ENCODE measurements at regions not wholly inside any gene's neighbourhood (a gene's known extent, or its start where the extent isn't known, plus 50 kb on each side); places are given as distances from the start of the nearest gene placed in this dataset.
A peak's percentile ranks its signal among the peaks of the same experiment; 100 is the strongest.

GRCh38 chr21:27418346-27418745 is 451.5 kb upstream of the ADAMTS5 start:
- no peak overlapping the region for H3K9ac ChIP-seq (ENCODE audit: insufficient read depth in 1 of 2, low read depth in 2 of 2, low read length in 2 of 2)
- ChIA-PET POLR2A (no interaction called here), CTCF (ENCODE audit: low intra/inter-chr PET ratio) (no interaction called here)
- WGBS (ENCODE audit: insufficient coverage, low coverage, missing lambda C conversion rate), result 0% methylated on average over 1 of the region's 1 CpG
- H3K27ac ChIP-seq (ENCODE audit: extremely low read depth, low read depth, low read length), result no peak overlapping the region
- no peaks in the 10 kb centered on the region for H3K27me3 ChIP-seq (ENCODE audit: control insufficient read depth in 2 of 2, insufficient read depth in 2 of 2, low read length in 2 of 2)
- intact Hi-C loops (cut with micrococcal nuclease), result no loop called here
- no peak overlapping the region for H3K4me2 ChIP-seq (ENCODE audit: insufficient read depth, low read length)
- H3K36me3 ChIP-seq (ENCODE audit: control insufficient read depth, insufficient read depth, low read length), result no peaks in the 10 kb centered on the region
- no peak for ATAC-seq
- H3K4me1 ChIP-seq (replicated peaks in 1 of 2; ENCODE audit: control insufficient read depth in 2 of 2, insufficient read depth in 2 of 2, low read length in 2 of 2), result no peaks in the 10 kb centered on the region
- H3K4me3 ChIP-seq, result no peak overlapping the region
- no peak for FAIRE-seq
- TF ChIP-seq KAT7 (CRISPR knock-in tag; IDR thresholded peaks at IDR 0.05; ENCODE audit: borderline replicate concordance), result no peak
- TF ChIP-seq CSDE1 (IDR thresholded peaks at IDR 0.05), result no peak
- no peak for TF ChIP-seq NBN (IDR thresholded peaks at IDR 0.05; ENCODE audit: low read depth)
- no peak for TF ChIP-seq RBM17 (IDR thresholded peaks at IDR 0.05; ENCODE audit: borderline replicate concordance, low read depth, low read length)
- no peaks in the 10 kb centered on the region for H4K20me1 ChIP-seq (replicated peaks; ENCODE audit: control insufficient read depth, insufficient read depth, low read length)
- no peaks in the 10 kb centered on the region for H3K9me3 ChIP-seq (replicated peaks; ENCODE audit: control insufficient read depth, insufficient read depth, low read depth, low read length)
- H3K79me2 ChIP-seq (ENCODE audit: control insufficient read depth, insufficient read depth, low read length), result no peaks in the 10 kb centered on the region
- no peak overlapping the region for H2AFZ ChIP-seq (ENCODE audit: low read depth, low read length)
- no peaks in the 10 kb centered on the region for H3K9me1 ChIP-seq (ENCODE audit: control insufficient read depth, insufficient read depth, low read length)
- BruUV-seq (replicated peaks), result no TSS peak
- in situ Hi-C loops (cut with MboI), result no loop called here
- no peak for DNase-seq (ENCODE audit: extremely low read depth in 1 of 4, low spot score in 3 of 4)

DNA sequence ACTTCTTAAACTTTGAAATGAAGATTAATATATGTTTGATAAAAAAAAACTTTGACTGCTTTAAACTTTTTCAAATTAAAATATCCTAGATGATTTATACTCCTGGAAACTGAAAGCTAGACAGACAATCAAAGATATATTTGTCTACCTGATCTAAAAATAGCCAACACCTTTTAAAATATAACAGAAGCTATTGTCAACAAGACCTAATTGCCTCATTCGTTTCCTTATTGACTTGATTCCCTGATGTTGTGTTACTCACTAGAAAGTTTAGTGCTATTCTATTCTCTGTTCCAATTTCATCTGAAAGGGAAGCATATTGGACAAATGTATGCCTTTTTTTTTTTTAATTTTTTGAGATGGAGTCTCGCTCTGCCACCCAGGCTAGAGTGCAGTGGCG is 445.6 kb upstream of the ADAMTS5 start:
- no peaks in the 10 kb centered on the region for H3K79me2 ChIP-seq (ENCODE audit: control insufficient read depth, insufficient read depth, low read length)
- no peaks in the 10 kb centered on the region for H3K9me3 ChIP-seq (replicated peaks; ENCODE audit: control insufficient read depth, insufficient read depth, low read depth, low read length)
- WGBS (ENCODE audit: insufficient coverage, low coverage, missing lambda C conversion rate), result 0% methylated on average over 3 of the region's 3 CpGs
- H3K4me2 ChIP-seq (ENCODE audit: insufficient read depth, low read length), result no peak overlapping the region
- intact Hi-C loops (cut with micrococcal nuclease) (no loop called here), in situ Hi-C loops (cut with MboI) (no loop called here)
- no peaks in the 10 kb centered on the region for H3K36me3 ChIP-seq (ENCODE audit: control insufficient read depth, insufficient read depth, low read length)
- no peak for ATAC-seq
- no peak overlapping the region for H3K9ac ChIP-seq (ENCODE audit: insufficient read depth in 1 of 2, low read depth in 2 of 2, low read length in 2 of 2)
- no TSS peak for BruUV-seq (replicated peaks)
- POLR2A ChIA-PET, result no interaction called here
- H4K20me1 ChIP-seq (replicated peaks; ENCODE audit: control insufficient read depth, insufficient read depth, low read length), result no peaks in the 10 kb centered on the region
- H2AFZ ChIP-seq (ENCODE audit: low read depth, low read length), result no peak overlapping the region
- DNase-seq (ENCODE audit: extremely low read depth in 1 of 4, low spot score in 3 of 4), result no peak
- CTCF ChIA-PET (ENCODE audit: low intra/inter-chr PET ratio), result no interaction called here
- H3K4me3 ChIP-seq, result no peak overlapping the region
- H3K27ac ChIP-seq (ENCODE audit: extremely low read depth, low read depth, low read length), result no peak overlapping the region
- H3K4me1 ChIP-seq (replicated peaks in 1 of 2; ENCODE audit: control insufficient read depth in 2 of 2, insufficient read depth in 2 of 2, low read length in 2 of 2), result no peaks in the 10 kb centered on the region
- no peaks in the 10 kb centered on the region for H3K9me1 ChIP-seq (ENCODE audit: control insufficient read depth, insufficient read depth, low read length)
- FAIRE-seq, result peak; percentile 51
- TF ChIP-seq RBM25 (IDR thresholded peaks at IDR 0.05; ENCODE audit: low read depth, low read length, severe bottlenecking) (no peak), HNRNPH1 (optimal IDR thresholded peaks at IDR 0.05; ENCODE audit: low read depth, low read length) (no peak), MAFK (IDR thresholded peaks at IDR 0.05; ENCODE audit: low read length) (no peak), DPF2 (IDR thresholded peaks at IDR 0.05) (no peak), FOXJ2 (tag; IDR thresholded peaks at IDR 0.05) (no peak), CEBPB (tag; IDR thresholded peaks at IDR 0.05) (no peak), XRCC5 (IDR thresholded peaks at IDR 0.05; ENCODE audit: low read depth, low read length) (no peak), CCAR2 (IDR thresholded peaks at IDR 0.05; ENCODE audit: low read depth, low read length) (no peak)
- TF ChIP-seq, protein P1, sequence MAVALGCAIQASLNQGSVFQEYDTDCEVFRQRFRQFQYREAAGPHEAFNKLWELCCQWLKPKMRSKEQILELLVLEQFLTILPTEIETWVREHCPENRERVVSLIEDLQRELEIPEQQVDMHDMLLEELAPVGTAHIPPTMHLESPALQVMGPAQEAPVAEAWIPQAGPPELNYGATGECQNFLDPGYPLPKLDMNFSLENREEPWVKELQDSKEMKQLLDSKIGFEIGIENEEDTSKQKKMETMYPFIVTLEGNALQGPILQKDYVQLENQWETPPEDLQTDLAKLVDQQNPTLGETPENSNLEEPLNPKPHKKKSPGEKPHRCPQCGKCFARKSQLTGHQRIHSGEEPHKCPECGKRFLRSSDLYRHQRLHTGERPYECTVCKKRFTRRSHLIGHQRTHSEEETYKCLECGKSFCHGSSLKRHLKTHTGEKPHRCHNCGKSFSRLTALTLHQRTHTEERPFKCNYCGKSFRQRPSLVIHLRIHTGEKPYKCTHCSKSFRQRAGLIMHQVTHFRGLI (CRISPR knock-in tag; IDR thresholded peaks at IDR 0.05), result no peak
- TF ChIP-seq, protein P2, sequence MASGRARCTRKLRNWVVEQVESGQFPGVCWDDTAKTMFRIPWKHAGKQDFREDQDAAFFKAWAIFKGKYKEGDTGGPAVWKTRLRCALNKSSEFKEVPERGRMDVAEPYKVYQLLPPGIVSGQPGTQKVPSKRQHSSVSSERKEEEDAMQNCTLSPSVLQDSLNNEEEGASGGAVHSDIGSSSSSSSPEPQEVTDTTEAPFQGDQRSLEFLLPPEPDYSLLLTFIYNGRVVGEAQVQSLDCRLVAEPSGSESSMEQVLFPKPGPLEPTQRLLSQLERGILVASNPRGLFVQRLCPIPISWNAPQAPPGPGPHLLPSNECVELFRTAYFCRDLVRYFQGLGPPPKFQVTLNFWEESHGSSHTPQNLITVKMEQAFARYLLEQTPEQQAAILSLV (tag; IDR thresholded peaks at IDR 0.05), result no peak
- TF ChIP-seq, protein P3, sequence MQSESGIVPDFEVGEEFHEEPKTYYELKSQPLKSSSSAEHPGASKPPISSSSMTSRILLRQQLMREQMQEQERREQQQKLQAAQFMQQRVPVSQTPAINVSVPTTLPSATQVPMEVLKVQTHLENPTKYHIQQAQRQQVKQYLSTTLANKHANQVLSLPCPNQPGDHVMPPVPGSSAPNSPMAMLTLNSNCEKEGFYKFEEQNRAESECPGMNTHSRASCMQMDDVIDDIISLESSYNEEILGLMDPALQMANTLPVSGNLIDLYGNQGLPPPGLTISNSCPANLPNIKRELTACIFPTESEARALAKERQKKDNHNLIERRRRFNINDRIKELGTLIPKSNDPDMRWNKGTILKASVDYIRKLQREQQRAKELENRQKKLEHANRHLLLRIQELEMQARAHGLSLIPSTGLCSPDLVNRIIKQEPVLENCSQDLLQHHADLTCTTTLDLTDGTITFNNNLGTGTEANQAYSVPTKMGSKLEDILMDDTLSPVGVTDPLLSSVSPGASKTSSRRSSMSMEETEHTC (IDR thresholded peaks at IDR 0.05), result no peak
- no peaks in the 10 kb centered on the region for H3K27me3 ChIP-seq (ENCODE audit: control insufficient read depth in 2 of 2, insufficient read depth in 2 of 2, low read length in 2 of 2)
